ENCODE measurements at regions not wholly inside any gene's neighbourhood (a gene's known extent, or its start where the extent isn't known, plus 50 kb on each side); places are given as distances from the start of the nearest gene placed in this dataset.

DNA sequence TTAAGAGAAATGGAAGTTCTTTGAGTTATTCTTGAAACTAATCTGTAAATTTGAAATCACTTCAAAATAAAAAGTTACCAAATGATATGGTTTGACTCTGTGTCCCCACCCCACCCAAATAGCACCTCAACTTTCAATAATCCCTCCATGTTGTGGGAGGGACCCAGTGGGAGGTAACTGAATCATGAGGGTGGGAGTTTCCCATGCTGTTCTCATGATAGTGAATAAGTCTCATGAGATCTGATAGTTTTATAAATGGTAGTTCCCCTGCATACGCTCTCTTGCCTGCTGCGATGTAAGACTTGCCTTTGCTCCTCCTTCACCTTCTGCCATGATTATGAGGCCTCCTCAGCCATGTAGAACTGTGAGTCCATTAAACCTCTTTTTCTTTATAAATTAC lies 690.7 kb upstream of the ZNF385D start:
- CTCF ChIA-PET (ENCODE audit: partially characterized antibody) = no interaction called here
- no peak for TF ChIP-seq KDM5A (IDR thresholded peaks at IDR 0.05; ENCODE audit: low read length)
- TF ChIP-seq CBX5 (IDR thresholded peaks at IDR 0.05; ENCODE audit: low read depth, low read length) = no peak
- TF ChIP-seq, protein P1, sequence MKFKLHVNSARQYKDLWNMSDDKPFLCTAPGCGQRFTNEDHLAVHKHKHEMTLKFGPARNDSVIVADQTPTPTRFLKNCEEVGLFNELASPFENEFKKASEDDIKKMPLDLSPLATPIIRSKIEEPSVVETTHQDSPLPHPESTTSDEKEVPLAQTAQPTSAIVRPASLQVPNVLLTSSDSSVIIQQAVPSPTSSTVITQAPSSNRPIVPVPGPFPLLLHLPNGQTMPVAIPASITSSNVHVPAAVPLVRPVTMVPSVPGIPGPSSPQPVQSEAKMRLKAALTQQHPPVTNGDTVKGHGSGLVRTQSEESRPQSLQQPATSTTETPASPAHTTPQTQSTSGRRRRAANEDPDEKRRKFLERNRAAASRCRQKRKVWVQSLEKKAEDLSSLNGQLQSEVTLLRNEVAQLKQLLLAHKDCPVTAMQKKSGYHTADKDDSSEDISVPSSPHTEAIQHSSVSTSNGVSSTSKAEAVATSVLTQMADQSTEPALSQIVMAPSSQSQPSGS (IDR thresholded peaks at IDR 0.05; ENCODE audit: low read length) = no peak
- H2BK15ac ChIP-seq (ENCODE audit: low read length) = no peak overlapping the region
- no peaks in the 10 kb centered on the region for H3K9me3 ChIP-seq (ENCODE audit: insufficient read depth in 2 of 2, low read depth in 1 of 2, low read length in 1 of 2)
- DNase-seq (ENCODE audit: low read depth in 1 of 2, low spot score in 2 of 2) (no peak), FAIRE-seq (no peak)
- H3K36me3 ChIP-seq (ENCODE audit: control insufficient read depth in 2 of 4, insufficient read depth in 4 of 4, low read length in 3 of 4) = no peaks in the 10 kb centered on the region
- WGBS, 2 experiments (ENCODE audit: extremely low coverage in 1 of 2, insufficient coverage in 1 of 2, insufficient read length in 1 of 2, insufficient replicate concordance in 2 of 2, low coverage in 1 of 2, low lambda C conversion rate in 2 of 2, missing lambda C conversion rate in 1 of 2) = 90% methylated on average over 2 of the region's 2 CpGs; no CpG with 5 or more reads in 1 of the 2 experiments
- no peak overlapping the region for H2AFZ ChIP-seq (ENCODE audit: low read length)
- no peak overlapping the region for H4K5ac ChIP-seq (ENCODE audit: insufficient read length, low read depth, low read length)
- H3K4me2 ChIP-seq (ENCODE audit: insufficient read depth in 1 of 2, low read depth in 2 of 2, low read length in 2 of 2) = no peak overlapping the region
- H3K79me2 ChIP-seq (ENCODE audit: control insufficient read depth in 1 of 2, insufficient read depth in 2 of 2, low read length in 2 of 2) = no peaks in the 10 kb centered on the region
- H3K9ac ChIP-seq (replicated peaks in 1 of 4; ENCODE audit: extremely low read depth in 1 of 4, low read depth in 3 of 4, low read length in 3 of 4) = no peak overlapping the region
- H3K4ac ChIP-seq (replicated peaks; ENCODE audit: insufficient read length, low read depth, low read length) = no peak overlapping the region
- no peak overlapping the region for H2BK12ac ChIP-seq (ENCODE audit: low read depth, low read length)
- H3K56ac ChIP-seq (replicated peaks; ENCODE audit: insufficient read length, low read depth, low read length) = no peak overlapping the region
- H3K79me1 ChIP-seq (ENCODE audit: low read depth, low read length) = no peaks in the 10 kb centered on the region
- no peak overlapping the region for H2AK5ac ChIP-seq (ENCODE audit: low read depth, low read length)
- no peak overlapping the region for H4K91ac ChIP-seq (replicated peaks; ENCODE audit: insufficient read length, low read length)
- H4K20me1 ChIP-seq (replicated peaks in 1 of 2; ENCODE audit: control insufficient read depth in 1 of 2, insufficient read depth in 2 of 2, low read length in 2 of 2) = no peaks in the 10 kb centered on the region
- no peaks in the 10 kb centered on the region for H3K4me1 ChIP-seq (replicated peaks in 1 of 4; ENCODE audit: control insufficient read depth in 3 of 4, insufficient read depth in 4 of 4, low read length in 3 of 4)
- no peak overlapping the region for H3K14ac ChIP-seq (ENCODE audit: insufficient read length)
- no peak overlapping the region for H2BK120ac ChIP-seq (replicated peaks; ENCODE audit: low read depth, low read length)
- H2BK5ac ChIP-seq (ENCODE audit: low read depth, low read length) = no peak overlapping the region
- POLR2A ChIA-PET (ENCODE audit: partially characterized antibody) = no interaction called here
- H3K18ac ChIP-seq (ENCODE audit: extremely low read depth, low read length) = no peak overlapping the region
- H3K23ac ChIP-seq (ENCODE audit: insufficient read length) = no peak overlapping the region
- H3K23me2 ChIP-seq (ENCODE audit: low read depth, low read length) = no peaks in the 10 kb centered on the region
- no peak overlapping the region for H3K4me3 ChIP-seq (ENCODE audit: extremely low read depth in 1 of 4, insufficient read depth in 2 of 4, low read depth in 3 of 4, low read length in 4 of 4)
- H3K27me3 ChIP-seq (replicated peaks in 1 of 4; ENCODE audit: control insufficient read depth in 3 of 4, extremely low read depth in 1 of 4, insufficient read depth in 3 of 4, low read length in 3 of 4) = no peaks in the 10 kb centered on the region
- no peak overlapping the region for H4K8ac ChIP-seq (ENCODE audit: extremely low read depth, insufficient read depth, low read length)
- no peak overlapping the region for H3K27ac ChIP-seq (ENCODE audit: low read depth, low read length)
- H2BK20ac ChIP-seq (ENCODE audit: low read length) = no peak overlapping the region

Data from H1 (cell line).